ENCODE measurements at regions not wholly inside any gene's neighbourhood (a gene's known extent, or its start where the extent isn't known, plus 50 kb on each side); places are given as distances from the start of the nearest gene placed in this dataset.

- TF ChIP-seq CEBPB (IDR thresholded peaks at IDR 0.05; ENCODE audit: low read depth, low read length) (no peak), BRCA1 (IDR thresholded peaks at IDR 0.05; ENCODE audit: low read depth, low read length) (no peak)
- POLR2A ChIA-PET (ENCODE audit: partially characterized antibody), result no interaction called here
- Histone ChIP-seq H3K18ac (ENCODE audit: extremely low read depth, low read length) (no peak overlapping the region), H3K4ac (replicated peaks; ENCODE audit: insufficient read length, low read depth, low read length) (no peak overlapping the region), H2AFZ (ENCODE audit: low read length) (no peak overlapping the region), H3K4me2 (ENCODE audit: insufficient read depth in 1 of 2, low read depth in 2 of 2, low read length in 2 of 2) (no peak overlapping the region), H3K9ac (replicated peaks in 1 of 4; ENCODE audit: extremely low read depth in 1 of 4, low read depth in 3 of 4, low read length in 3 of 4) (no peak overlapping the region), H3K79me2 (ENCODE audit: control insufficient read depth in 1 of 2, insufficient read depth in 2 of 2, low read length in 2 of 2) (no peaks in the 10 kb centered on the region), H2BK5ac (ENCODE audit: low read depth, low read length) (no peak overlapping the region), H3K79me1 (ENCODE audit: low read depth, low read length) (no peaks in the 10 kb centered on the region), H2BK20ac (ENCODE audit: low read length) (no peak overlapping the region), H3K27me3 (replicated peaks in 1 of 4; ENCODE audit: control insufficient read depth in 3 of 4, extremely low read depth in 1 of 4, insufficient read depth in 3 of 4, low read length in 3 of 4) (no peaks in the 10 kb centered on the region), H2BK120ac (replicated peaks; ENCODE audit: low read depth, low read length) (no peak overlapping the region), H4K20me1 (replicated peaks in 1 of 2; ENCODE audit: control insufficient read depth in 1 of 2, insufficient read depth in 2 of 2, low read length in 2 of 2) (no peaks in the 10 kb centered on the region), H4K91ac (replicated peaks; ENCODE audit: insufficient read length, low read length) (no peak overlapping the region), H3K23ac (ENCODE audit: insufficient read length) (no peak overlapping the region), H3K23me2 (ENCODE audit: low read depth, low read length) (no peaks in the 10 kb centered on the region), H2BK12ac (ENCODE audit: low read depth, low read length) (no peak overlapping the region), H2BK15ac (ENCODE audit: low read length) (no peak overlapping the region), H3K4me1 (replicated peaks in 1 of 4; ENCODE audit: control insufficient read depth in 3 of 4, insufficient read depth in 4 of 4, low read length in 3 of 4) (no peaks in the 10 kb centered on the region), H3K56ac (replicated peaks; ENCODE audit: insufficient read length, low read depth, low read length) (no peak overlapping the region), H4K8ac (ENCODE audit: extremely low read depth, insufficient read depth, low read length) (no peak overlapping the region), H3K27ac (ENCODE audit: low read depth, low read length) (no peak overlapping the region), H2AK5ac (ENCODE audit: low read depth, low read length) (no peak overlapping the region), H3K36me3 (ENCODE audit: control insufficient read depth in 2 of 4, insufficient read depth in 4 of 4, low read length in 3 of 4) (no peaks in the 10 kb centered on the region), H3K14ac (ENCODE audit: insufficient read length) (no peak overlapping the region), H3K4me3 (ENCODE audit: extremely low read depth in 1 of 4, insufficient read depth in 2 of 4, low read depth in 3 of 4, low read length in 4 of 4) (no peak overlapping the region), H4K5ac (ENCODE audit: insufficient read length, low read depth, low read length) (no peak overlapping the region), H3K9me3 (ENCODE audit: insufficient read depth in 2 of 2, low read depth in 1 of 2, low read length in 1 of 2) (no peaks in the 10 kb centered on the region)
- DNase-seq (ENCODE audit: low read depth in 1 of 2, low spot score in 2 of 2), result no peak
- 85% methylated on average over 3 of the region's 3 CpGs; no CpG with 5 or more reads in 1 of the 2 experiments for WGBS, 2 experiments (ENCODE audit: extremely low coverage in 1 of 2, insufficient coverage in 1 of 2, insufficient read length in 1 of 2, insufficient replicate concordance in 2 of 2, low coverage in 1 of 2, low lambda C conversion rate in 2 of 2, missing lambda C conversion rate in 1 of 2)
- no peak for FAIRE-seq
- CTCF ChIA-PET (ENCODE audit: partially characterized antibody), result no interaction called here
Measured at GRCh38 chr13:76647550-76647949, 238.7 kb downstream of the KCTD12 start.

Measured in H1 (cell line).